SK-N-SH treated with all-trans-retinoic acid at 6 μM for 48 hours (cell line): ENCODE measurements at regions not wholly inside any gene's neighbourhood (a gene's known extent, or its start where the extent isn't known, plus 50 kb on each side); places are given as distances from the start of the nearest gene placed in this dataset.

Experiments
- ATAC-seq: fragments of 200-7000 bp; cut with Tn5 transposase; 3 replicates; pipeline ENCODE4 v1.9.1; 2020; ENCODE audit warnings: mild to moderate bottlenecking, moderate library complexity
- ARNTL ChIP-seq: fragments of 450-650 bp; formaldehyde crosslinking; IDR thresholded peaks from 2 replicates; pipeline ENCODE4 v1.5.0; 2020; ENCODE audit warnings: low read depth, mild to moderate bottlenecking, moderate library complexity, borderline replicate concordance
- BACH2 ChIP-seq: fragments of 250-450 bp; sonication (Bioruptor Pico); IDR thresholded peaks from 2 replicates; pipeline ENCODE4 v1.9.0; 2021; ENCODE audit warnings: mild to moderate bottlenecking, borderline replicate concordance
- CSDC2 ChIP-seq: fragments of 250-450 bp; sonication (Bioruptor Pico); IDR thresholded peaks from 2 replicates; pipeline ENCODE4 v1.5.0; 2020; ENCODE audit warnings: mild to moderate bottlenecking, moderate library complexity
- ESRRG ChIP-seq: fragments of 250-450 bp; sonication (Bioruptor Pico); IDR thresholded peaks from 2 replicates; pipeline ENCODE4 v1.6.1; 2021; ENCODE audit warnings: mild to moderate bottlenecking
- GLIS3 ChIP-seq: fragments of 250-450 bp; sonication (Bioruptor Pico); IDR thresholded peaks from 2 replicates; pipeline ENCODE4 v1.5.0; 2020; ENCODE audit warnings: mild to moderate bottlenecking, moderate library complexity
- ISL1 ChIP-seq: fragments of 250-450 bp; sonication (Bioruptor Pico); IDR thresholded peaks from 2 replicates; pipeline ENCODE4 v2.1.2; 2022; ENCODE audit warnings: mild to moderate bottlenecking, moderate library complexity
- OSR1 ChIP-seq: fragments of 250-450 bp; sonication (Bioruptor Pico); IDR thresholded peaks from 2 replicates; pipeline ENCODE4 v1.8.0; 2022; ENCODE audit warnings: moderate library complexity, mild to moderate bottlenecking, inconsistent platforms
- PATZ1 ChIP-seq: fragments of 250-450 bp; sonication (Bioruptor Pico); IDR thresholded peaks from 2 replicates; pipeline ENCODE4 v1.8.0; 2020; ENCODE audit warnings: mild to moderate bottlenecking, moderate library complexity, borderline replicate concordance
- PPARA ChIP-seq: fragments of 250-450 bp; sonication (Bioruptor Pico); IDR thresholded peaks from 2 replicates; pipeline ENCODE4 v1.5.0; 2020; ENCODE audit warnings: mild to moderate bottlenecking, borderline replicate concordance
- RARB ChIP-seq: fragments of 250-450 bp; sonication (Bioruptor Pico); IDR thresholded peaks from 2 replicates; pipeline ENCODE4 v1.8.0; 2021; ENCODE audit warnings: mild to moderate bottlenecking, moderate library complexity
- SNAI2 ChIP-seq: fragments of 250-450 bp; sonication (Bioruptor Pico); IDR thresholded peaks from 2 replicates; pipeline ENCODE4 v1.5.0; 2020; ENCODE audit warnings: mild to moderate bottlenecking, moderate library complexity
- TCF4 ChIP-seq: fragments of 250-450 bp; sonication (Bioruptor Pico); IDR thresholded peaks from 2 replicates; pipeline ENCODE4 v1.8.0; 2021; ENCODE audit warnings: mild to moderate bottlenecking, moderate library complexity, borderline replicate concordance
- TOX ChIP-seq: fragments of 250-450 bp; sonication (Bioruptor Pico); IDR thresholded peaks from 2 replicates; pipeline ENCODE4 v1.8.0; 2021; ENCODE audit warnings: mild to moderate bottlenecking, moderate library complexity, borderline replicate concordance
- ZC3H10 ChIP-seq: fragments of 250-450 bp; sonication (Bioruptor Pico); IDR thresholded peaks from 2 replicates; pipeline ENCODE4 v1.5.1; 2021; ENCODE audit warnings: mild to moderate bottlenecking, moderate library complexity
- ZFP3 ChIP-seq: fragments of 250-450 bp; sonication (Bioruptor Pico); IDR thresholded peaks from 2 replicates; pipeline ENCODE4 v1.5.0; 2020; ENCODE audit warnings: mild to moderate bottlenecking, moderate library complexity
- ZFP30 ChIP-seq: fragments of 450-650 bp; formaldehyde crosslinking; IDR thresholded peaks from 2 replicates; pipeline ENCODE4 v1.5.0; 2022; ENCODE audit warnings: mild to moderate bottlenecking, moderate library complexity
- ZNF565 ChIP-seq: fragments of 450-650 bp; formaldehyde crosslinking; conservative IDR thresholded peaks from 2 replicates; pipeline ENCODE4 v1.5.0; 2020; ENCODE audit warnings: low read depth, mild to moderate bottlenecking, moderate library complexity
- ZNF70 ChIP-seq: fragments of 450-650 bp; formaldehyde crosslinking; IDR thresholded peaks from 2 replicates; pipeline ENCODE4 v1.5.0; 2020; ENCODE audit warnings: mild to moderate bottlenecking, moderate library complexity
- ZNF8 ChIP-seq: fragments of 450-650 bp; formaldehyde crosslinking; IDR thresholded peaks from 2 replicates; pipeline ENCODE4 v1.5.0; 2020; ENCODE audit warnings: mild to moderate bottlenecking, moderate library complexity
- TF ChIP-seq, protein P1 (sequence below): fragments of 250-450 bp; sonication (Bioruptor Pico); IDR thresholded peaks from 2 replicates; pipeline ENCODE4 v1.8.0; 2021; ENCODE audit warnings: low read depth, mild to moderate bottlenecking, moderate library complexity, borderline replicate concordance
- TF ChIP-seq, protein P2 (sequence below): fragments of 250-450 bp; sonication (Bioruptor Pico); IDR thresholded peaks from 2 replicates; pipeline ENCODE4 v1.5.1; 2021; ENCODE audit warnings: mild to moderate bottlenecking, moderate library complexity
- TF ChIP-seq, protein P3 (sequence below): fragments of 250-450 bp; sonication (Bioruptor Pico); IDR thresholded peaks from 2 replicates; pipeline ENCODE4 v1.5.0; 2020; ENCODE audit warnings: mild to moderate bottlenecking, moderate library complexity
- TF ChIP-seq, protein P4 (sequence below): fragments of 250-450 bp; sonication (Bioruptor Pico); IDR thresholded peaks from 2 replicates; pipeline ENCODE4 v1.5.1; 2020; ENCODE audit warnings: low read depth, mild to moderate bottlenecking, moderate library complexity

DNA sequence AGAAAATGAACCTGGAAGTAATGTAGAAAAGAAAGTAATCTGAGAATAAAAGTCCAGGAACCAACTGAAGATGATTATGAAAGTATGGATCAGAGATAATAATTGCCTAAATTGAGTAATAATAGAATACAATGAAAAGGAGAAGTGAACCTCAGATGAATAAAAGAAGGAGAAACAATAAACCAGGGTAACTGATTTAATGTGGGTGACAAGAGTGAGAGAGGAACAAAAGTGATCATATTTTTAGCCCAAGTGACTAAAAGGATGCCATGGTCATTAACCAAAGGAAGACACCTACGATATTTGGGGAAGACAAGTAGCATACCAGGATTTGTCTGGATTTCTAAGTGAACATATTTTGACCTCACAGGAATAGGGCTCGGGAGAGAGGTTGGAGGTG is 600.6 kb downstream of the RNF144A start:
- TF ChIP-seq GLIS3 (CRISPR knock-in tag) (no peak), TCF4 (CRISPR knock-in tag) (no peak), BACH2 (no peak), ARNTL (CRISPR knock-in tag) (no peak), TOX (CRISPR knock-in tag) (no peak), ISL1 (no peak), ESRRG (no peak)
- TF ChIP-seq, protein P1, sequence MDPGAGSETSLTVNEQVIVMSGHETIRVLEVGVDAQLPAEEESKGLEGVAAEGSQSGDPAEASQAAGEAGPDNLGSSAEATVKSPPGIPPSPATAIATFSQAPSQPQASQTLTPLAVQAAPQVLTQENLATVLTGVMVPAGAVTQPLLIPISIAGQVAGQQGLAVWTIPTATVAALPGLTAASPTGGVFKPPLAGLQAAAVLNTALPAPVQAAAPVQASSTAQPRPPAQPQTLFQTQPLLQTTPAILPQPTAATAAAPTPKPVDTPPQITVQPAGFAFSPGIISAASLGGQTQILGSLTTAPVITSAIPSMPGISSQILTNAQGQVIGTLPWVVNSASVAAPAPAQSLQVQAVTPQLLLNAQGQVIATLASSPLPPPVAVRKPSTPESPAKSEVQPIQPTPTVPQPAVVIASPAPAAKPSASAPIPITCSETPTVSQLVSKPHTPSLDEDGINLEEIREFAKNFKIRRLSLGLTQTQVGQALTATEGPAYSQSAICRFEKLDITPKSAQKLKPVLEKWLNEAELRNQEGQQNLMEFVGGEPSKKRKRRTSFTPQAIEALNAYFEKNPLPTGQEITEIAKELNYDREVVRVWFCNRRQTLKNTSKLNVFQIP (CRISPR knock-in tag), result no peak
- TF ChIP-seq, protein P2, sequence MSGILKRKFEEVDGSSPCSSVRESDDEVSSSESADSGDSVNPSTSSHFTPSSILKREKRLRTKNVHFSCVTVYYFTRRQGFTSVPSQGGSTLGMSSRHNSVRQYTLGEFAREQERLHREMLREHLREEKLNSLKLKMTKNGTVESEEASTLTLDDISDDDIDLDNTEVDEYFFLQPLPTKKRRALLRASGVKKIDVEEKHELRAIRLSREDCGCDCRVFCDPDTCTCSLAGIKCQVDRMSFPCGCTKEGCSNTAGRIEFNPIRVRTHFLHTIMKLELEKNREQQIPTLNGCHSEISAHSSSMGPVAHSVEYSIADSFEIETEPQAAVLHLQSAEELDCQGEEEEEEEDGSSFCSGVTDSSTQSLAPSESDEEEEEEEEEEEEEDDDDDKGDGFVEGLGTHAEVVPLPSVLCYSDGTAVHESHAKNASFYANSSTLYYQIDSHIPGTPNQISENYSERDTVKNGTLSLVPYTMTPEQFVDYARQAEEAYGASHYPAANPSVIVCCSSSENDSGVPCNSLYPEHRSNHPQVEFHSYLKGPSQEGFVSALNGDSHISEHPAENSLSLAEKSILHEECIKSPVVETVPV (CRISPR knock-in tag), result no peak
- TF ChIP-seq, protein P3, sequence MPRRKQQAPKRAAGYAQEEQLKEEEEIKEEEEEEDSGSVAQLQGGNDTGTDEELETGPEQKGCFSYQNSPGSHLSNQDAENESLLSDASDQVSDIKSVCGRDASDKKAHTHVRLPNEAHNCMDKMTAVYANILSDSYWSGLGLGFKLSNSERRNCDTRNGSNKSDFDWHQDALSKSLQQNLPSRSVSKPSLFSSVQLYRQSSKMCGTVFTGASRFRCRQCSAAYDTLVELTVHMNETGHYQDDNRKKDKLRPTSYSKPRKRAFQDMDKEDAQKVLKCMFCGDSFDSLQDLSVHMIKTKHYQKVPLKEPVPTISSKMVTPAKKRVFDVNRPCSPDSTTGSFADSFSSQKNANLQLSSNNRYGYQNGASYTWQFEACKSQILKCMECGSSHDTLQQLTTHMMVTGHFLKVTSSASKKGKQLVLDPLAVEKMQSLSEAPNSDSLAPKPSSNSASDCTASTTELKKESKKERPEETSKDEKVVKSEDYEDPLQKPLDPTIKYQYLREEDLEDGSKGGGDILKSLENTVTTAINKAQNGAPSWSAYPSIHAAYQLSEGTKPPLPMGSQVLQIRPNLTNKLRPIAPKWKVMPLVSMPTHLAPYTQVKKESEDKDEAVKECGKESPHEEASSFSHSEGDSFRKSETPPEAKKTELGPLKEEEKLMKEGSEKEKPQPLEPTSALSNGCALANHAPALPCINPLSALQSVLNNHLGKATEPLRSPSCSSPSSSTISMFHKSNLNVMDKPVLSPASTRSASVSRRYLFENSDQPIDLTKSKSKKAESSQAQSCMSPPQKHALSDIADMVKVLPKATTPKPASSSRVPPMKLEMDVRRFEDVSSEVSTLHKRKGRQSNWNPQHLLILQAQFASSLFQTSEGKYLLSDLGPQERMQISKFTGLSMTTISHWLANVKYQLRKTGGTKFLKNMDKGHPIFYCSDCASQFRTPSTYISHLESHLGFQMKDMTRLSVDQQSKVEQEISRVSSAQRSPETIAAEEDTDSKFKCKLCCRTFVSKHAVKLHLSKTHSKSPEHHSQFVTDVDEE (CRISPR knock-in tag), result no peak
- ATAC-seq, result no peak

DNA sequence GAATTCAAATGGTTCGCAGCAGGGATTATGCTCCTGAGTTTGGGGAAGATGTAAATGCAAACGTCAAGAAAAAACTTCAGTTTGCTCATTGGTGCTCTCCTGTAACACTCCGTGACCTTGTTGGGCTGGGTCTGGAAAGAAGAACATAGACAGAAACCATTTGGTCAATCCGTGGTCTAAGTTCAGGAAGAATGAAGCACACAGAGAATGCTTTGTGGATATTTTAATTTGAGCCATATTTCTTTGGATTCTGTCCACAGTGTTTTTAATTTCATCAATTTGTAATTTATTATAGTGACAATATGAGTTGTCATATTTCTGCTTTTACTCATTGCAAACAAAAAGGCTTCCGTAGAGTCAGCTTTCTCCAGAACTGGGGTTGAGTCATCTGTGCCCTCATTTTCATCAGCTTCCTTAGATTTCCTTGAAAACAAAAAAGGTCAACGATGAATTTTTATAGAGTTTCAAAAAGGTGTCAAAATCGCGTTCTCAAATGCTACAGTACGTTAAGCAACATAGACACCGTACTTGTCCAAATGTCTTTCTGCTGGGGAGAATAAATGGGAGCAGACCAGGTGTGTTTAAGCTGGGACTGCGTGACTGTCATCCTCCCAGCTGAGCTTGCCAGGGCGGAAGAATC is 606.4 kb downstream of the RNF144A start:
- peak; percentile 85 for ATAC-seq
- TF ChIP-seq TOX (CRISPR knock-in tag) (peak; percentile 85), GLIS3 (CRISPR knock-in tag) (no peak), TCF4 (CRISPR knock-in tag) (0 out of 2 replicates have a peak, but pooled peaks have one; percentile 19), ZNF70 (CRISPR knock-in tag) (no peak), ISL1 (peak; percentile 89), ESRRG (no peak), ARNTL (CRISPR knock-in tag) (no peak), RARB (CRISPR knock-in tag) (0 out of 2 replicates have a peak, but pooled peaks have one; percentile 59), BACH2 (no peak), ZFP30 (CRISPR knock-in tag) (no peak), ZNF8 (CRISPR knock-in tag) (no peak), PPARA (CRISPR knock-in tag) (no peak), PATZ1 (CRISPR knock-in tag) (peak; percentile 71; the same call in 1 of the 2 replicates), ZFP3 (peak; percentile 71; the same call in 1 of the 2 replicates), SNAI2 (CRISPR knock-in tag) (no peak), CSDC2 (CRISPR knock-in tag) (no peak; the same call in 1 of the 2 replicates), ZC3H10 (no peak), ZNF565 (CRISPR knock-in tag) (no peak), OSR1 (CRISPR knock-in tag) (no peak)
- TF ChIP-seq, protein P3 (CRISPR knock-in tag), result no peak
- TF ChIP-seq, protein P1 (CRISPR knock-in tag), result 0 out of 2 replicates have a peak, but pooled peaks have one; percentile 56
- TF ChIP-seq, protein P2 (CRISPR knock-in tag), result no peak
- TF ChIP-seq, protein P4, sequence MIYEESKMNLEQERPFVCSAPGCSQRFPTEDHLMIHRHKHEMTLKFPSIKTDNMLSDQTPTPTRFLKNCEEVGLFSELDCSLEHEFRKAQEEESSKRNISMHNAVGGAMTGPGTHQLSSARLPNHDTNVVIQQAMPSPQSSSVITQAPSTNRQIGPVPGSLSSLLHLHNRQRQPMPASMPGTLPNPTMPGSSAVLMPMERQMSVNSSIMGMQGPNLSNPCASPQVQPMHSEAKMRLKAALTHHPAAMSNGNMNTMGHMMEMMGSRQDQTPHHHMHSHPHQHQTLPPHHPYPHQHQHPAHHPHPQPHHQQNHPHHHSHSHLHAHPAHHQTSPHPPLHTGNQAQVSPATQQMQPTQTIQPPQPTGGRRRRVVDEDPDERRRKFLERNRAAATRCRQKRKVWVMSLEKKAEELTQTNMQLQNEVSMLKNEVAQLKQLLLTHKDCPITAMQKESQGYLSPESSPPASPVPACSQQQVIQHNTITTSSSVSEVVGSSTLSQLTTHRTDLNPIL, result no peak
- TF ChIP-seq, all 23 proteins: peak for 7
